ENCODE measurements at regions not wholly inside any gene's neighbourhood (a gene's known extent, or its start where the extent isn't known, plus 50 kb on each side); places are given as distances from the start of the nearest gene placed in this dataset.
"Not testable (repeated sequence)": the region's sequence is repeated elsewhere in the genome, so short reads cannot be mapped to it uniquely, and the experiment has no call there.

DNA sequence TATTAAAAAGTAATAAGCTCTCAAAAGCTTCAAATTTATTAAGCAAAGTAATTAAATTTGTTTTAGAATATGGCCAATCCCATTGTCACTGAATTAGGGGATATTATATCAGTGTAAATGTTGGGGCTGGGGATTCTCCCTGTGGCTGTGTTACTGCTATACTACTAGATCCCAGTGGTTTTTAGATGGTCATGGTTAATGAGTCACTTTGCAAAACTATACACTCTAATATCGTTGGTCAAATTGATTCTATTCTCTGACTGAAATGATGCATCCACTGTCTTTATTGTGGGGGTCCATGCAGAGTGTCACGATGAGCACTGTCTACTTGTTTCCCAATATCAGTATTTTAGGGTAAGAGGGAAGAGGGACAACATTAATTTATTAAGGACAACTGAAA, 336.9 kb upstream of the PREP start:
- no peaks in the 10 kb centered on the region for H3K9me3 Mint-ChIP-seq
- peaks cover 1% of the 10 kb centered on the region for H3K27me3 Mint-ChIP-seq
- intact Hi-C loops (cut with micrococcal nuclease): loop anchor here (10.0 kb wide), 3 partner anchors 205 to 565 kb away; no protein-coding TSS in a partner anchor
- H3K4me1 Mint-ChIP-seq (ENCODE audit: low read depth): peaks cover 10% of the 10 kb centered on the region
- H3K4me3 Mint-ChIP-seq: no peak overlapping the region
- H3K27ac Mint-ChIP-seq: no peak overlapping the region
- no peaks in the 10 kb centered on the region for H3K36me3 Mint-ChIP-seq (ENCODE audit: low read depth)

DNA sequence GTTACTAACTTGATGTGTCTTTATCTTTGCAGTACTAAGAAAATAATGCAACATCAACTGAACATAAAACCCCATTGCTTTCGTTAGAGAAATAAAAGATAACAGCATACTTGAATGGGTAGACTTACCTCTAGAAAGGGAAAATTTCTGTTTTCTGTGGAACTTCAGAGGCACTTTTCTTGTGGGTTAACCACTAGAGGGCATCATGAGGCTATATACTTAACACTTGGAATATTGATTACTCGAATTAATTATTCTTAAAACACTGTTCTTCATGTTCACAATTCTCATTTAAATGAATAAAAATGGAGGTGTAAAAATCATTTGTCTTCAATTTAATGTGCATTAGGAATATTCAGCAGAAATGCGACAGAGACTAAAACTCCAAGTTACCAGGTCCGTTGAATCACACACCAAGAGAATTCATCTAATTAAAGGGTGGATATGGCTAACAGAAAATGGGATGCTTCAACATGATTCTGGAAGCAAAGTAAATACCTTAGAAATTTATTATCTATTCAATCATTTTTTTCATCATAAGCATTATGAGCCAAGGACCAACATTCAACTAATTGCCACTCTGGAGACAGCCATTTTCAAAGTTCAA, 330.8 kb upstream of the PREP start:
- intact Hi-C loops (cut with micrococcal nuclease): loop anchor here (2.0 to 10.0 kb wide), 7 partner anchors 59 to 571 kb away; no protein-coding TSS in a partner anchor
- H3K4me3 Mint-ChIP-seq: no peak overlapping the region
- no peaks in the 10 kb centered on the region for H3K4me1 Mint-ChIP-seq (ENCODE audit: low read depth)
- no peaks in the 10 kb centered on the region for H3K36me3 Mint-ChIP-seq (ENCODE audit: low read depth)
- H3K9me3 Mint-ChIP-seq: no peaks in the 10 kb centered on the region
- H3K27ac Mint-ChIP-seq: no peak overlapping the region
- no peaks in the 10 kb centered on the region for H3K27me3 Mint-ChIP-seq

DNA sequence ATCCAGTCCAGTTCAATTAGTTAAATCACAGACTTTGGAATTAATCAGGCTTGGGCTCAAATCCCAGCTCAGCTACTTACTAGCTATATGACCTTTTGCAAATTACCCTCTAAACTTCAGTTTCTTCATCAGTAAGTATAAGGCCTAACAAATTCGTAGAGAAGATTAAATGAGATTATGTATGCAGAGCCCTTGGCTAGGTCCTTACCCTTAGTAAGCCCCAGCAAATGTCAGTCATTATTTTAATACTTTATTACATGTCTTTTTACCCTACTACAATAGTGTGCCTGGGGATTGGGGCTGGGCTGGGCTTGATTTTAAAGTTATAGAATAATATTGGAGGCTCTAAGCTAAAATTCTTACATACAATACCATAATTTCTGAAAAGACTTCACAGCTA, 326.1 kb upstream of the PREP start:
- Mint-ChIP-seq H3K4me3 (no peak overlapping the region), H3K27ac (no peak overlapping the region), H3K9me3 (no peaks in the 10 kb centered on the region), H3K4me1 (ENCODE audit: low read depth) (no peaks in the 10 kb centered on the region), H3K36me3 (ENCODE audit: low read depth) (no peaks in the 10 kb centered on the region), H3K27me3 (peaks cover 2% of the 10 kb centered on the region)
- intact Hi-C loops (cut with micrococcal nuclease): no loop called here

DNA sequence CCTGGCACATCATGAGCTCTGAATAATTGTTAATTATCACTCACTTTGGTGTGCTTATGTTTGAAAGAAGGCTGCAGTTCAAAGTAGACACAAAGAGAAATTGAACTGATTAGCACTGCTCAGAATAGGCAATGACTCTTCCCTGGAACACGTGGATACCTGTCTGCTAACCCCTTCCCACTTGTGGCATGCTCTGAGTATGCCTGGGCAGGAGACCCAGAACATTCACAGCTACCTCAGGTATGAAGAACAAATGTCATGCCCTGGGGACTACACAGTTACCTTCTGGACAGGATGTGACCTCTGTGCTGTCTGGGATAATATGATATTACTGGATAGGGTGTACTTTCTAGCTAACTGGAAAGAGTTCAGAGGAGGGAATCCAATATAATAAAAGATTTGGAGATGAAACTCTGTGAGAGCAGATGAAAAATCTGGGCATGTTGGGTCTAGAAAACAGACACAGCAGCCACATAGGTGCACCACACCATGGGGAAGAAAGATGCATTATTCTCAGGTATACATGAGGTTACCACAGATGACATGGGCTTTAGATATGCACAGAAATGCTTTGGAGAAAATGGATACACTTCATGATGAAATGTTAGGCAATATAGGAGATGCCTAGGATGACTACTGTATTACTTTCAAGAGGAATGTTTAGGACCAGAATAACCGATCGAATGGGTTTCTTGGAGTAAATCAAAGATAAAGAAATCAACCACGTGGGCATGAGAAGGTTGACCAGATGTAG, 324.2 kb upstream of the PREP start:
- Mint-ChIP-seq H3K4me1 (ENCODE audit: low read depth) (no peaks in the 10 kb centered on the region), H3K27ac (no peak overlapping the region), H3K4me3 (no peak overlapping the region), H3K27me3 (peaks cover 2% of the 10 kb centered on the region), H3K9me3 (no peaks in the 10 kb centered on the region), H3K36me3 (ENCODE audit: low read depth) (no peaks in the 10 kb centered on the region)
- intact Hi-C loops (cut with micrococcal nuclease): no loop called here

DNA sequence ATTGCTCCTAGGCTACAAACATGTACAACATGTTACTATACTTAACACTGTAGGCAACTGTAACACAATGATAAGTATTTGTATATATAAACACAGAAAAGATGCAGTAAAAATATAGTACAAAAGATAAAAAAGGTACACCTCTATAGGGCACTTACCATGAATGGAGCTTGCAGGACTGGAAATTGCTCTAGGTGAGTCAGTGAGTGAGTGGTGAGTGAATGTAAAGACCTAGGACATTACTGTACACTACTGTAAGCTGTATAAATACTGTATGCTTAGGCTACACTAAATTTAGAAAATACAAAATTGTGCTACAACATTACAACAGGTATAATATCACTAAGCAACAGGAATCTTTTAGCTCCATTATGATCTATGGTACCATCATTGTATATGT, 312.0 kb upstream of the PREP start:
- Mint-ChIP-seq H3K9me3 (peaks cover 37% of the 10 kb centered on the region), H3K4me1 (ENCODE audit: low read depth) (no peaks in the 10 kb centered on the region), H3K27ac (no peak overlapping the region), H3K4me3 (no peak overlapping the region), H3K36me3 (ENCODE audit: low read depth) (peaks cover 8% of the 10 kb centered on the region), H3K27me3 (no peaks in the 10 kb centered on the region)
- intact Hi-C loops (cut with micrococcal nuclease): no loop called here

DNA sequence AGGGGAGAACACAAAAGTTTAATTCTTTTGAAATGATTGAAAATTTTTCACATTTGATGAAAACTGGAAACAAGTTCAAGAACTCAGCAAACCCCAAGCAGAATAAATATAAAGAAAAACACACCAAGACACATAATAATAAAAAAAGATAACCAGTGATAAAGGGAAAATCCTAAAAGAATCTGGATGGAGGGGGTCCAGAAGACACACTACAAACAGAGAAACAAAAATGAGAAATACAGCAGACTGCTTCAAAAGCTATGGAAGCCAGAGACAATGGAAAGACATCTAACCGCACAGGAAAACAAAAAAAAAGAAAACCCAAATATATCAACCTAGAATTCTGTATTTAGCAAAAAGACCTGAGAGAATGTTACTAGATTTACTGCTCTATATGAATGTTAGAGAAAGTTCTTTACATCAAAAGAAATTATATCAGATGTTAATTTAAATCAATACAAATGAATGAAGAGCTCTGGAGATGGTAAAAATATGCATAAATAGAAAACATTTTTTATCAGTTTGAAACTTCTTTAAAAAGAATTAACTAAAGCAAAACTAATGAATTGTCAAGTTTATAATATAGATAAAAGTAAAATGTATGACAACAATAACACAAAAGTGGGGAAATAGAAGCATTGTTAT, 310.7 kb upstream of the PREP start:
- no peaks in the 10 kb centered on the region for H3K27me3 Mint-ChIP-seq
- intact Hi-C loops (cut with micrococcal nuclease): no loop called here
- peaks cover 37% of the 10 kb centered on the region for H3K9me3 Mint-ChIP-seq
- no peak overlapping the region for H3K27ac Mint-ChIP-seq
- no peak overlapping the region for H3K4me3 Mint-ChIP-seq
- no peaks in the 10 kb centered on the region for H3K4me1 Mint-ChIP-seq (ENCODE audit: low read depth)
- H3K36me3 Mint-ChIP-seq (ENCODE audit: low read depth): peaks cover 8% of the 10 kb centered on the region

DNA sequence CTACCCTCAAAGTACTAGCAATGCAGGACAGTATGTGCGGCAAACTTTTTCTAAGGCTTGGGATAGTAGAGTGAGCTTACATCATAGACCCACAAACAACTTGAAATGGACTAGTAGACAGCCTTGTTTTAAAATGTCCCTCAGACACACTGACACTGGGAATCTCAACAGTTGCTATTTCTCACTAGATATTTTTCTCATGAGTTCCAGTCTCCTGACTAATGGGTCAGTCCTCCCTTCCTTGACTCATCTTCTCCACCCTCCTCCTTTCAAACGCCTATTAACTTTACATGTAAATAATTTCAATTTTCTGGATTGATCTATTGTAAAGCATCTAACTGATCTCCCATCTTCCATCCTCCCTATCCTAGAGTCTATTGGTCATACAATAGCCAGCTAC, 308.3 kb upstream of the PREP start:
- H3K36me3 Mint-ChIP-seq (ENCODE audit: low read depth): peaks cover 8% of the 10 kb centered on the region
- H3K4me1 Mint-ChIP-seq (ENCODE audit: low read depth): no peaks in the 10 kb centered on the region
- no peak overlapping the region for H3K4me3 Mint-ChIP-seq
- no peaks in the 10 kb centered on the region for H3K27me3 Mint-ChIP-seq
- no peak overlapping the region for H3K27ac Mint-ChIP-seq
- peaks cover 37% of the 10 kb centered on the region for H3K9me3 Mint-ChIP-seq
- intact Hi-C loops (cut with micrococcal nuclease): no loop called here

DNA sequence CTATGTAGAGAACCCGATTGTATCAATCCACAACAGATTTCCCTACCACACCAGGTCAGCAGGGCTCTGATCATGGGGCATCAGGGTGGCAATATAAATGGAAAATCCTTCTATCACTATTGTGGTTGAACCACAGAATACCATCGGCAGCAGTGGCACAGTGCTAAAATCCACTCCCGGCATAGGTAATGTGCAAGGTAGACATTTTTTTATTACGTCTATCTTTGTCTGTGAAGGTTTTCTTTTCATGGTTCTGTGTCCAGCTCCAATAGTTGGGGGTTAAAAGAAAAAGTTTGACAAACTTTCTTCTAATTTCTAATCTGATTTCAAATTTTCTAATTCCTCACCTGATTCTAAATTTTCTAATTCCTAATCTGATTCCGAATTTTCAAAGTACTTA, 302.7 kb upstream of the PREP start:
- Mint-ChIP-seq H3K4me1 (ENCODE audit: low read depth) (no peaks in the 10 kb centered on the region), H3K4me3 (no peak overlapping the region), H3K9me3 (peaks cover 14% of the 10 kb centered on the region), H3K36me3 (ENCODE audit: low read depth) (no peaks in the 10 kb centered on the region), H3K27ac (no peak overlapping the region), H3K27me3 (peaks cover 2% of the 10 kb centered on the region)
- intact Hi-C loops (cut with micrococcal nuclease): no loop called here

DNA sequence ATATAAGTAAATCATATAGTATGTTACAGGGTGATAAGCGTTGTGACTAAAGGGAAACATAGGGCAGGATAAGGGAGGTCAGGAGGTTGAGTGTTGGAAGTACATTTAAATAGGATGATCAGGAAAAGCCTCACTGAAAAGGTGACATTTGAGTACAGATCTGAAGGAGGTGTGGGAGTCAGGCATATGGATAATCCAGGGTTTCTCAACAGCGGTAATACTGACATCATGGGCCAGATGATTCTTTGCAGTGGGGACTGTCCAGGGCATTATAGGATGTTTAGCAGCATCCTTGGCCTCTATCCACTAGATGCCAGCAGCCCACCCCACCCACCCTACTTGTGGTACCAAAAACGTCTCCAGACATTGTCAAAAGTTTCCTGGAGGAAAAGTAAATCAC, 292.6 kb upstream of the PREP start:
- Mint-ChIP-seq H3K36me3 (ENCODE audit: low read depth) (no peaks in the 10 kb centered on the region), H3K4me3 (no peak overlapping the region), H3K9me3 (no peaks in the 10 kb centered on the region), H3K27ac (no peak overlapping the region), H3K27me3 (no peaks in the 10 kb centered on the region), H3K4me1 (ENCODE audit: low read depth) (peaks cover 22% of the 10 kb centered on the region)
- intact Hi-C loops (cut with micrococcal nuclease): no loop called here

DNA sequence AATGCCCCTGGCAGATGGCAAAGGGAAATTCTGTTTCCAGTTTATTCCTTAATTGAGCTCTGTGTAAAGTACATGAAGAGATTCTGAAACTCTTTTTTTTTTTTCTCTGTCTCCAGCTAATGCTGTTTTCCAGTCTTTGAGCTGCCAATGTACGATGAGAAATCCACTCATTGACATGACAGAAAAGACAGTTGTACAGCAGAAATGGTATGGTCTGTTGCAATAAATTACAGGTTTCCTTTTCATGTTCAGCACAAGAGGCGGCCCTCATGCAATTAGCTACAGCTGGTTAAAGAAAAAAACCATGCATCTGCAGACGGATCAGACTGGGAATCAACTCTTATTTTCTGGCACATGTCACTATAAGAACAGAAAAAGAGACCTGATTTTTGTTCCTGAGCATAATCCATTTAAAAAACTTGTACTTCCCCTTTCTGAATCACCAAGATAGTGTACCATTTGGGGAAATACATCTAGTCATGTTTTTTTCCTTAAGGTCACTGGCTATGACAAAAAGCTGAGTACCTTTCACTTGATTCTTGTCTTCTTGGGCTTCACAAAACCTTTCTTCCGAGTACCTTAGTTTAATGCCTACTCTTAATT, 289.8 kb upstream of the PREP start:
- H3K4me3 Mint-ChIP-seq: no peak overlapping the region
- peaks cover 6% of the 10 kb centered on the region for H3K9me3 Mint-ChIP-seq
- intact Hi-C loops (cut with micrococcal nuclease): no loop called here
- no peaks in the 10 kb centered on the region for H3K27me3 Mint-ChIP-seq
- peak overlapping the region; percentile 76 for H3K27ac Mint-ChIP-seq
- no peaks in the 10 kb centered on the region for H3K36me3 Mint-ChIP-seq (ENCODE audit: low read depth)
- H3K4me1 Mint-ChIP-seq (ENCODE audit: low read depth): peaks cover 27% of the 10 kb centered on the region

DNA sequence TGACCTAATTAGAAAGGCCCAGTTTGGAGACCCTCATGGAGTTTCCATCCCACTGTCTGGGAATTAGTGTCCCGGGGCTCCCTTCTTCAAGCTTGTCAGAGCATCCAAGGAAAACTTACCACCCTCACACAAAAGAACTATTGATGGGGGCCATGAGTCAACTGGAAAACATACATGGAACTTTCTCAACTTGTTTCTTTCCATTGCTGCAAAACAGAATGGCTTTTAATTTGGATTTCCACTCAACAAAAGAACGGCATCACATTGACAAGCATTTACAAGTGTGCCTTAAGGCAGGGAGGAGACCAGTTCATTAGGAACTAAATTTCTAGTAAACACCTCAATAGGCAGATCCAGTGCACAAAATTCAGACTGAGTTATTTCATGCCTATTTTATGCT, 289.1 kb upstream of the PREP start:
- Mint-ChIP-seq H3K4me3 (no peak overlapping the region), H3K9me3 (peaks cover 14% of the 10 kb centered on the region), H3K36me3 (ENCODE audit: low read depth) (peaks cover 4% of the 10 kb centered on the region), H3K27me3 (no peaks in the 10 kb centered on the region), H3K27ac (peak overlapping the region; percentile 76), H3K4me1 (ENCODE audit: low read depth) (peaks cover 27% of the 10 kb centered on the region)
- intact Hi-C loops (cut with micrococcal nuclease): no loop called here

DNA sequence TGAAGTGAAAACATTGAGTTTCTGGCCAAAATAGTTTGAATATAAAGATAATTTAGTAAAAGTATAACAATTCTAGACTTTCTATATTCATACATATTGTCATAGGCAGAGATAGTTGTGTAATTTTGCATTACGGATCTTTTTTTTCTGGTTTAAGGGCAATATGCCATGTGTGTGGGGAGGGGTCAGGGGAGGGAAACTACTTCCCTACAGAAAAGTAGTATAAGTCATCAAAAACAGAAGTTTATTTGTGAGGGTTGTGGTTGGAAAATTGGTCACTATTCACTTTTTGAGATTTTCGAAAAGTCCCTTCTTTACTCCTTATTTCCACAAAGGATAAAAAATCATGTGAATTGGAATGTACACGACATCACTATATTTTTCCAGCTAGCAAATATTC, 288.2 kb upstream of the PREP start:
- no peak overlapping the region for H3K4me3 Mint-ChIP-seq
- intact Hi-C loops (cut with micrococcal nuclease): no loop called here
- H3K27ac Mint-ChIP-seq: peak overlapping the region; percentile 76
- H3K4me1 Mint-ChIP-seq (ENCODE audit: low read depth): peaks cover 27% of the 10 kb centered on the region
- H3K27me3 Mint-ChIP-seq: no peaks in the 10 kb centered on the region
- H3K9me3 Mint-ChIP-seq: peaks cover 23% of the 10 kb centered on the region
- peaks cover 6% of the 10 kb centered on the region for H3K36me3 Mint-ChIP-seq (ENCODE audit: low read depth)

DNA sequence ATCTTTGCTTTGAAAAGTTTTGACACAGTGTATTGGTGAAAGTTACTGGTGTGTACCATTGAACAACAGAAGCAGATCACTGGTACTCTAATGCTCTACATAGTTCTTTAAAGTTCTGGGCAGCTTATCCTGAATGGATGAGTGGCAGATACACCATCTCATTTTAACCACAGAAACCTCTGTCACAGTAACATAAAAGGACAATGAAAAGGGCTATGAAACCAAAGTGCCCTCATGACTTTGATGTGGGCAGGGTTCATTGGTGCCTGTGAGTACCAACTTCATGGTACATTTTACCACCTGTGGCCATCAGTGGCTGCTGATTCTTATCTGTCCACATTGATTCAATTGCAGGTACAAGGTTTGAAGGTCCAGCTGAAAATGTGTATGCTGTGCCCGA, 285.7 kb upstream of the PREP start:
- H3K4me1 Mint-ChIP-seq (ENCODE audit: low read depth): peaks cover 27% of the 10 kb centered on the region
- no peak overlapping the region for H3K27ac Mint-ChIP-seq
- H3K9me3 Mint-ChIP-seq: peaks cover 31% of the 10 kb centered on the region
- no peak overlapping the region for H3K4me3 Mint-ChIP-seq
- H3K27me3 Mint-ChIP-seq: no peaks in the 10 kb centered on the region
- intact Hi-C loops (cut with micrococcal nuclease): no loop called here
- peaks cover 6% of the 10 kb centered on the region for H3K36me3 Mint-ChIP-seq (ENCODE audit: low read depth)

DNA sequence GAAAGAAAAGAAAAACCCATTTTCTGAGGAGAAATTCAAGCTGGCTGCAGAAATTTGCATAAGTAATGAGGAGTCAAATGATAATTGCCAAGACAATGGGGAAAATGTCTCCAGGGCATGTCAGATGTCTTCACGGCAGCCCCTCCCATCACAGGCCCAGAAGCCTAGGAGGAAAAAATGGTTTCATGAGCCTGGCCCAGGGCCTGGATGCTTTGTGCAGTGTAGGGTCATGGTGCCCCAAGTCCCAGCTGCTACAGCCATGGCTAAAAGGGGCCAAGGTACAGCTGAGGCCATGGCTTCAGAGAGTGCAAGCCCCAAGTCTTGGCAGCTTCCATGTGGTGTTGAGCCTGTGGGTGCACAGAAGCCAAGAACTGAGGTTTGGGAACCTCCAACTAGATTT, 283.9 kb upstream of the PREP start:
- Mint-ChIP-seq H3K9me3 (peaks cover 34% of the 10 kb centered on the region), H3K4me1 (ENCODE audit: low read depth) (peaks cover 13% of the 10 kb centered on the region)
- H3K4me3 Mint-ChIP-seq; H3K27me3 Mint-ChIP-seq; H3K36me3 Mint-ChIP-seq (ENCODE audit: low read depth); intact Hi-C loops (cut with micrococcal nuclease); H3K27ac Mint-ChIP-seq: not testable (repeated sequence)

All from dendritic cell treated with granulocyte-macrophage colony-stimulating factor and Interleukin-4, amounts not matched to agents 40 ng/mL and 50 ng/mL, for 4 days (primary cell).